A673 (cell line): ENCODE measurements at regions not wholly inside any gene's neighbourhood (a gene's known extent, or its start where the extent isn't known, plus 50 kb on each side); places are given as distances from the start of the nearest gene placed in this dataset.

ENCODE experiments used
- CTCF ChIP-seq: fragments of 300-800, 200-600 bp; sonication (generic); conservative IDR thresholded peaks from 2 replicates; pipeline ENCODE4 v1.5.1; 2017; ENCODE audit warnings: low read depth, mild to moderate bottlenecking, antibody characterized with exemption, low read length, moderate library complexity, mixed read lengths
- EZH2 ChIP-seq: fragments of 200-600 bp; sonication (generic); IDR thresholded peaks from 2 replicates; pipeline ENCODE4 v1.6.1; 2017; ENCODE audit warnings: borderline replicate concordance, low read depth, mild to moderate bottlenecking, mixed read lengths, antibody characterized with exemption, low read length; ENCODE audit not compliant: poor library complexity, severe bottlenecking

- no peak for TF ChIP-seq CTCF
- no peak for TF ChIP-seq EZH2
Measured at GRCh38 chr13:34654647-34655046, 287.4 kb upstream of the NBEA start.
